A549 (cell line): ENCODE measurements at regions not wholly inside any gene's neighbourhood (a gene's known extent, or its start where the extent isn't known, plus 50 kb on each side); places are given as distances from the start of the nearest gene placed in this dataset.

ENCODE experiments used
- ATAC-seq, 2 experiments: fragments of 200-7000 bp in 1 of 2; fragments of >200 bp in 1 of 2; cut with Nextera tagmentation in 1 of 2; cut with Tn5 transposase in 1 of 2; 3 replicates each; pipeline versions ENCODE4 v1.8.0 to v1.9.1; 2018 to 2020; ENCODE audit warnings: mild to moderate bottlenecking in 1 of 2, moderate library complexity in 1 of 2
- CTCF ChIA-PET: fragments of 300-600 bp; sonication (Branson Sonifier 250); formaldehyde crosslinking; extraction: SDS; loops from one replicate; lab custom pipeline; 2021; ENCODE audit warnings: antibody characterized with exemption, inconsistent platforms; lab: Yijun Ruan, JAX
- POLR2A ChIA-PET: fragments of 350-600 bp; formaldehyde crosslinking; extraction: SDS; loops from one replicate; lab custom pipeline; 2021; ENCODE audit warnings: antibody characterized with exemption, inconsistent platforms; lab: Yijun Ruan, JAX
- DNase-seq, 2 experiments: peaks; one replicate each; pipeline versions ENCODE4 v3.0.0 to v3.0.0-alpha.2; 2011 to 2016; ENCODE audit warnings: low read depth in 1 of 2, low spot score in 1 of 2
- FAIRE-seq: peaks from 2 replicates; lab custom pipeline; 2011; peaks lifted over from hg19 to GRCh38; lab: Jason Lieb, UNC
- H3K27ac ChIP-seq, 2 experiments: fragments of >200 bp; sonication (Bioruptor Twin); formaldehyde crosslinking; 3 replicates each; pipeline ENCODE4 v1.5.1; 2016 to 2017
- H3K4me1 ChIP-seq: fragments of >200 bp; sonication (Bioruptor Twin); formaldehyde crosslinking; 3 replicates; pipeline ENCODE4 v1.6.1; 2016
- H3K4me2 ChIP-seq: fragments of >200 bp; sonication (Bioruptor Twin); formaldehyde crosslinking; 3 replicates; pipeline ENCODE4 v1.6.1; 2016
- H3K4me3 ChIP-seq: fragments of >200 bp; sonication (Bioruptor Twin); formaldehyde crosslinking; 3 replicates; pipeline ENCODE4 v1.5.1; 2016
- H3K9me3 ChIP-seq: fragments of >200 bp; sonication (Bioruptor Twin); formaldehyde crosslinking; 3 replicates; pipeline ENCODE4 v1.6.1; 2016
- CHD4 ChIP-seq: fragments of 200-600 bp; sonication (generic); IDR thresholded peaks from 2 replicates; pipeline ENCODE4 v1.6.1; 2016; ENCODE audit warnings: antibody characterized with exemption, mild to moderate bottlenecking, borderline replicate concordance
- ESRRA ChIP-seq: fragments of 150-350 bp; IDR thresholded peaks from 2 replicates; pipeline ENCODE4 v1.6.1; 2014; ENCODE audit warnings: mild to moderate bottlenecking, low read length, borderline replicate concordance
- GATA3 ChIP-seq: IDR thresholded peaks from 2 replicates; pipeline ENCODE4 v1.6.1; 2012; ENCODE audit warnings: borderline replicate concordance
- HES2 ChIP-seq: fragments of >200 bp; sonication (Bioruptor Twin); formaldehyde crosslinking; IDR thresholded peaks from 2 replicates; pipeline ENCODE4 v1.6.1; 2016
- HEYL ChIP-seq: fragments of 250-450 bp; sonication (Bioruptor Pico); IDR thresholded peaks from 2 replicates; pipeline ENCODE4 v1.8.0; 2021; ENCODE audit warnings: mild to moderate bottlenecking, moderate library complexity
- HOXA7 ChIP-seq: fragments of 250-450 bp; sonication (Bioruptor Pico); IDR thresholded peaks from 2 replicates; pipeline ENCODE4 v1.5.0; 2020; ENCODE audit warnings: mild to moderate bottlenecking, moderate library complexity
- JUNB ChIP-seq: fragments of >200 bp; sonication (Bioruptor Twin); formaldehyde crosslinking; IDR thresholded peaks from 2 replicates; pipeline ENCODE4 v1.6.1; 2016
- MAFK ChIP-seq: fragments of 450-650 bp; IDR thresholded peaks from 2 replicates; pipeline ENCODE4 v1.6.1; 2014; ENCODE audit not compliant: partially characterized antibody
- MAZ ChIP-seq: fragments of 150-350 bp; IDR thresholded peaks from 2 replicates; pipeline ENCODE4 v1.6.1; 2014; ENCODE audit warnings: antibody characterized with exemption, low read depth, low read length, borderline replicate concordance
- NFE2L2 ChIP-seq: fragments of 150-350 bp; conservative IDR thresholded peaks from 2 replicates; pipeline ENCODE4 v1.6.1; 2014; ENCODE audit warnings: low read length
- POLR2A ChIP-seq: IDR thresholded peaks from 2 replicates; pipeline ENCODE4 v1.6.1; 2012; ENCODE audit warnings: mild to moderate bottlenecking, low read length
- RAD21 ChIP-seq, 2 experiments: fragments of >200 bp in 1 of 2; sonication (Bioruptor Twin) in 1 of 2; formaldehyde crosslinking in 1 of 2; IDR thresholded peaks in 1 of 2; conservative IDR thresholded peaks in 1 of 2; 2 replicates in 1 of 2; 3 replicates in 1 of 2; pipeline ENCODE4 v1.6.1; 2012 to 2018; ENCODE audit warnings: inconsistent platforms in 1 of 2
- REST ChIP-seq: fragments of 200-600 bp; sonication (generic); IDR thresholded peaks from 2 replicates; pipeline ENCODE4 v1.6.1; 2016; ENCODE audit warnings: antibody characterized with exemption, mild to moderate bottlenecking, moderate library complexity
- RNF2 ChIP-seq: fragments of 200-600 bp; sonication (generic); IDR thresholded peaks from 2 replicates; pipeline ENCODE4 v1.6.1; 2016; ENCODE audit warnings: low read depth, mild to moderate bottlenecking, antibody characterized with exemption, moderate library complexity, borderline replicate concordance
- TFCP2L1 ChIP-seq: fragments of 250-450 bp; sonication (Bioruptor Pico); IDR thresholded peaks from 2 replicates; pipeline ENCODE4 v1.5.0; 2021; ENCODE audit warnings: mild to moderate bottlenecking
- ZC3H11A ChIP-seq: fragments of 450-650 bp; IDR thresholded peaks from 2 replicates; pipeline ENCODE4 v1.6.1; 2014; ENCODE audit warnings: antibody characterized with exemption, mild to moderate bottlenecking
- ZFP36 ChIP-seq: fragments of 450-650 bp; IDR thresholded peaks from 2 replicates; pipeline ENCODE4 v1.6.1; 2014; ENCODE audit warnings: borderline replicate concordance; ENCODE audit not compliant: partially characterized antibody
- WGBS: methylation state at CpG from one replicate; pipeline ENCODE4 v1.1.6; 2017; ENCODE audit errors: missing lambda C conversion rate; 5-methylcytosine and 5-hydroxymethylcytosine counted together
- TF ChIP-seq, protein P1 (sequence below): fragments of 250-450 bp; sonication (Bioruptor Pico); IDR thresholded peaks from 2 replicates; pipeline ENCODE4 v1.5.0; 2021; ENCODE audit warnings: mild to moderate bottlenecking, moderate library complexity, borderline replicate concordance
- TF ChIP-seq, protein P2 (sequence below): fragments of >200 bp; sonication (Bioruptor Twin); formaldehyde crosslinking; IDR thresholded peaks from 3 replicates; pipeline ENCODE4 v1.5.1; 2016
- TF ChIP-seq, protein P3 (sequence below): fragments of 150-350 bp; IDR thresholded peaks from 2 replicates; pipeline ENCODE4 v1.6.1; 2014; ENCODE audit warnings: low read depth, mild to moderate bottlenecking, low read length

DNA sequence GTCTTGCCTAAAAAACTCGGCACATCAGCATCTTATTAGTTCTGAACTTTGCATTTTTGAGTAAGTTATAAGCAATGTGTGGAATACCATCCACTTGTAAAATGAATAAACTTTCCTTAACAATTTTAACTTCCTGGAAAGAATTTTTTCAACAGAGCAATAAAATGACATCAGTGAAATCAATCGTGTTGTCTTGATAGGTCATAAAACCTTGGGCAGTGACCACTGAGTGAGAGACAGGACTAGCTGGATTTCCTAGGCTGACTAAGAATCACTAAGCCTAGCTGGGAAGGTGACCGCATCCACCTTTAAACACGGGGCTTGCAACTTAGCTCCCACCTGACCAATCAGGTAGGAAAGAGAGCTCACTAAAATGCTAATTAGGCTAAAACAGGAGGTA, 403.0 kb upstream of the CNKSR2 start (continued):
- TF ChIP-seq, protein P1, sequence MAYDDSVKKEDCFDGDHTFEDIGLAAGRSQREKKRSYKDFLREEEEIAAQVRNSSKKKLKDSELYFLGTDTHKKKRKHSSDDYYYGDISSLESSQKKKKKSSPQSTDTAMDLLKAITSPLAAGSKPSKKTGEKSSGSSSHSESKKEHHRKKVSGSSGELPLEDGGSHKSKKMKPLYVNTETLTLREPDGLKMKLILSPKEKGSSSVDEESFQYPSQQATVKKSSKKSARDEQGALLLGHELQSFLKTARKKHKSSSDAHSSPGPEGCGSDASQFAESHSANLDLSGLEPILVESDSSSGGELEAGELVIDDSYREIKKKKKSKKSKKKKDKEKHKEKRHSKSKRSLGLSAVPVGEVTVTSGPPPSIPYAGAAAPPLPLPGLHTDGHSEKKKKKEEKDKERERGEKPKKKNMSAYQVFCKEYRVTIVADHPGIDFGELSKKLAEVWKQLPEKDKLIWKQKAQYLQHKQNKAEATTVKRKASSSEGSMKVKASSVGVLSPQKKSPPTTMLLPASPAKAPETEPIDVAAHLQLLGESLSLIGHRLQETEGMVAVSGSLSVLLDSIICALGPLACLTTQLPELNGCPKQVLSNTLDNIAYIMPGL, result no peak
- TF ChIP-seq HOXA7, result no peak

DNA sequence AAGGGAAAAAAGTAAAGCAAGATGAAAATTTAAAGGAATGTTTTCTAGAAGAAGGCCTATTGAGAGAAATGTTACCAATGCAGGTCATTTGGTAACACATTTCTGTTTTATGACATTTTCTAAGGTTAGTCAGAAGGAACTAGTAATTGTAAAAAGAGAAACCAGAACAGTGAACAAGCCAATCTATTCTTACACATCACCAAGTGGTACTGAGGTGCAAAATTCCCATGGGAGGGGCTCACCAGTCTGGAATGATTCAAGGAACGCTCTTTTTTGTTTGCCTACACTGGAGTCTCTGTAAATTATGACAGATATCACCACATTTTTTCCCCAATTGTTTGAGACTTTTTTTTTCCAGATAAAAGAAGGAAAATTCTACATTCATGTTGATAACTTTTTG, 404.7 kb upstream of the CNKSR2 start:
- Histone ChIP-seq H3K9me3 (no peaks in the 10 kb centered on the region), H3K4me1 (peaks cover 4% of the 10 kb centered on the region; the same call in 1 of the 3 replicates), H3K4me2 (no peak overlapping the region), H3K4me3 (no peak overlapping the region), H3K27ac (no peak overlapping the region)
- FAIRE-seq (no peak), DNase-seq (no peak), ATAC-seq (no peak)
- TF ChIP-seq ZC3H11A (no peak), ZFP36 (no peak), NFE2L2 (no peak), RNF2 (no peak), TFCP2L1 (CRISPR knock-in tag) (no peak), CHD4 (no peak), MAZ (no peak), MAFK (no peak), POLR2A (no peak), HEYL (no peak), ESRRA (no peak), GATA3 (no peak)
- TF ChIP-seq, protein P1, result no peak
- ChIA-PET POLR2A (no interaction called here), CTCF (no interaction called here)
- 71% methylated on average over 1 of the region's 1 CpG for WGBS

- DNase-seq (peak in 1 of 2 experiments; percentile 11), FAIRE-seq (no peak), ATAC-seq (no peak)
- CTCF ChIA-PET, result no interaction called here
- peak in 1 of 2 experiments; percentile 13; a peak in 1 of 5 replicates for TF ChIP-seq RAD21 (conservative IDR thresholded peaks at IDR 0.05 in 1 of 2, IDR thresholded peaks at IDR 0.05 in 1 of 2)
- TF ChIP-seq ESRRA, result no peak
- 50% methylated on average over 2 of the region's 2 CpGs for whole genome bisulfite sequencing
- Histone ChIP-seq H3K4me1 (0 out of 3 replicates have a peak, but pooled peaks cover under 1% of the 10 kb centered on the region), H3K4me3 (no peak overlapping the region), H3K4me2 (no peak overlapping the region; the same call in 2 of the 3 replicates), H3K27ac (no peak overlapping the region), H3K9me3 (no peaks in the 10 kb centered on the region)
- POLR2A ChIA-PET, result no interaction called here
Observed at GRCh38 chrX:20968996-20969395, 405.2 kb upstream of the CNKSR2 start.

GRCh38 chrX:20967725-20968124, 406.5 kb upstream of the CNKSR2 start:
- no peak overlapping the region for H3K4me3 ChIP-seq
- POLR2A ChIA-PET, result no interaction called here
- no peak for TF ChIP-seq JUNB
- TF ChIP-seq RNF2, result no peak
- TF ChIP-seq HES2, result no peak
- no peak for TF ChIP-seq REST
- TF ChIP-seq, protein P2, sequence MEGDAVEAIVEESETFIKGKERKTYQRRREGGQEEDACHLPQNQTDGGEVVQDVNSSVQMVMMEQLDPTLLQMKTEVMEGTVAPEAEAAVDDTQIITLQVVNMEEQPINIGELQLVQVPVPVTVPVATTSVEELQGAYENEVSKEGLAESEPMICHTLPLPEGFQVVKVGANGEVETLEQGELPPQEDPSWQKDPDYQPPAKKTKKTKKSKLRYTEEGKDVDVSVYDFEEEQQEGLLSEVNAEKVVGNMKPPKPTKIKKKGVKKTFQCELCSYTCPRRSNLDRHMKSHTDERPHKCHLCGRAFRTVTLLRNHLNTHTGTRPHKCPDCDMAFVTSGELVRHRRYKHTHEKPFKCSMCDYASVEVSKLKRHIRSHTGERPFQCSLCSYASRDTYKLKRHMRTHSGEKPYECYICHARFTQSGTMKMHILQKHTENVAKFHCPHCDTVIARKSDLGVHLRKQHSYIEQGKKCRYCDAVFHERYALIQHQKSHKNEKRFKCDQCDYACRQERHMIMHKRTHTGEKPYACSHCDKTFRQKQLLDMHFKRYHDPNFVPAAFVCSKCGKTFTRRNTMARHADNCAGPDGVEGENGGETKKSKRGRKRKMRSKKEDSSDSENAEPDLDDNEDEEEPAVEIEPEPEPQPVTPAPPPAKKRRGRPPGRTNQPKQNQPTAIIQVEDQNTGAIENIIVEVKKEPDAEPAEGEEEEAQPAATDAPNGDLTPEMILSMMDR, result no peak
- TF ChIP-seq HOXA7, result no peak
- TF ChIP-seq, protein P3, sequence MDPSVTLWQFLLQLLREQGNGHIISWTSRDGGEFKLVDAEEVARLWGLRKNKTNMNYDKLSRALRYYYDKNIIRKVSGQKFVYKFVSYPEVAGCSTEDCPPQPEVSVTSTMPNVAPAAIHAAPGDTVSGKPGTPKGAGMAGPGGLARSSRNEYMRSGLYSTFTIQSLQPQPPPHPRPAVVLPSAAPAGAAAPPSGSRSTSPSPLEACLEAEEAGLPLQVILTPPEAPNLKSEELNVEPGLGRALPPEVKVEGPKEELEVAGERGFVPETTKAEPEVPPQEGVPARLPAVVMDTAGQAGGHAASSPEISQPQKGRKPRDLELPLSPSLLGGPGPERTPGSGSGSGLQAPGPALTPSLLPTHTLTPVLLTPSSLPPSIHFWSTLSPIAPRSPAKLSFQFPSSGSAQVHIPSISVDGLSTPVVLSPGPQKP, result no peak
- no peak for TF ChIP-seq RAD21 (conservative IDR thresholded peaks at IDR 0.05 in 1 of 2, IDR thresholded peaks at IDR 0.05 in 1 of 2)
- no peak for TF ChIP-seq NFE2L2

More at GRCh38 chrX:20967725-20968124, 406.5 kb upstream of the CNKSR2 start:
- Histone ChIP-seq H3K27ac (no peak overlapping the region), H3K4me2 (no peak overlapping the region), H3K9me3 (no peaks in the 10 kb centered on the region), H3K4me1 (no peaks in the 10 kb centered on the region)
- CTCF ChIA-PET, result no interaction called here
- peak in 1 of 2 experiments; percentile 31 for DNase-seq
- peak; percentile 59 for FAIRE-seq
- ATAC-seq, result no peak
